ENCODE measurements at regions not wholly inside any gene's neighbourhood (a gene's known extent, or its start where the extent isn't known, plus 50 kb on each side); places are given as distances from the start of the nearest gene placed in this dataset.

GRCh38 chr13:106683179-106683578 lies 115.2 kb upstream of the ARGLU1 start:
- no peak for DNase-seq

- DNase-seq: no peak
Measured at GRCh38 chr13:106681997-106682396, 114.1 kb upstream of the ARGLU1 start.

- DNase-seq: no peak
Measured at GRCh38 chr13:106681536-106681935, 113.6 kb upstream of the ARGLU1 start.

- no peak for DNase-seq
Measured at GRCh38 chr13:106680796-106681472, 113.0 kb upstream of the ARGLU1 start.

GRCh38 chr13:106678646-106679418 lies 110.9 kb upstream of the ARGLU1 start:
- DNase-seq: no peak

GRCh38 chr13:106675311-106675710 lies 107.4 kb upstream of the ARGLU1 start:
- no peak for DNase-seq

- no peak for DNase-seq
Measured at GRCh38 chr13:106660746-106661625, 93.0 kb upstream of the ARGLU1 start.

- DNase-seq: no peak
Measured at GRCh38 chr13:106657104-106657503, 89.2 kb upstream of the ARGLU1 start.

- no peak for DNase-seq
Measured at GRCh38 chr13:106656186-106656585, 88.2 kb upstream of the ARGLU1 start.

GRCh38 chr13:106651442-106651841 lies 83.5 kb upstream of the ARGLU1 start:
- DNase-seq: no peak

GRCh38 chr13:106650690-106651205 lies 82.8 kb upstream of the ARGLU1 start:
- DNase-seq: no peak

GRCh38 chr13:106649495-106649894 lies 81.6 kb upstream of the ARGLU1 start:
- DNase-seq: no peak

- DNase-seq: no peak
Measured at GRCh38 chr13:106640515-106640914, 72.6 kb upstream of the ARGLU1 start.

- DNase-seq: no peak
Measured at GRCh38 chr13:106637519-106637918, 69.6 kb upstream of the ARGLU1 start.

GRCh38 chr13:106636492-106636891 lies 68.6 kb upstream of the ARGLU1 start:
- DNase-seq: no peak

GRCh38 chr13:106635616-106636015 lies 67.7 kb upstream of the ARGLU1 start:
- DNase-seq: no peak

GRCh38 chr13:106633321-106633720 lies 65.4 kb upstream of the ARGLU1 start:
- DNase-seq: no peak

- no peak for DNase-seq
Measured at GRCh38 chr13:106630650-106631049, 62.7 kb upstream of the ARGLU1 start.

GRCh38 chr13:106630162-106630561 lies 62.2 kb upstream of the ARGLU1 start:
- no peak for DNase-seq

- DNase-seq: no peak
Measured at GRCh38 chr13:106628936-106629659, 61.2 kb upstream of the ARGLU1 start.

- DNase-seq: no peak
Measured at GRCh38 chr13:106626473-106626872, 58.5 kb upstream of the ARGLU1 start.

- no peak for DNase-seq
Measured at GRCh38 chr13:106625578-106625977, 57.6 kb upstream of the ARGLU1 start.
